GM12873 (cell line): ENCODE measurements at regions not wholly inside any gene's neighbourhood (a gene's known extent, or its start where the extent isn't known, plus 50 kb on each side); places are given as distances from the start of the nearest gene placed in this dataset.

Experiments used
- CTCF ChIP-seq: IDR thresholded peaks from 2 replicates; pipeline ENCODE4 v1.5.1; 2012; ENCODE audit warnings: low read depth, mild to moderate bottlenecking, moderate library complexity, low read length, control low read depth; ENCODE audit not compliant: insufficient read depth; ENCODE audit errors: missing control alignments

- no peak for TF ChIP-seq CTCF
Observed at GRCh38 chr14:66001356-66001755, 484.8 kb upstream of the CCDC196 start.

- TF ChIP-seq CTCF, result no peak
Observed at GRCh38 chr14:66003082-66003730, 483.0 kb upstream of the CCDC196 start.

GRCh38 chr14:66005900-66006434 is 480.2 kb upstream of the CCDC196 start:
- TF ChIP-seq CTCF, result no peak

- no peak for TF ChIP-seq CTCF
Observed at GRCh38 chr14:66008631-66009030, 477.5 kb upstream of the CCDC196 start.

GRCh38 chr14:66009089-66009488 is 477.1 kb upstream of the CCDC196 start:
- no peak for TF ChIP-seq CTCF

GRCh38 chr14:66010695-66011094 is 475.5 kb upstream of the CCDC196 start:
- no peak for TF ChIP-seq CTCF

- TF ChIP-seq CTCF, result no peak
Observed at GRCh38 chr14:66011855-66012254, 474.3 kb upstream of the CCDC196 start.
